Neural cell (in vitro differentiated cells): ENCODE measurements at regions not wholly inside any gene's neighbourhood (a gene's known extent, or its start where the extent isn't known, plus 50 kb on each side); places are given as distances from the start of the nearest gene placed in this dataset.

Experiments used
- H2AFZ ChIP-seq: fragments of 200-600, 300-800 bp; sonication (generic), shearing (Covaris generic); 2 replicates; pipeline ENCODE4 v1.6.0; 2014; ENCODE audit warnings: low read depth, mild to moderate bottlenecking, antibody characterized with exemption, low read length, moderate library complexity
- H3F3A ChIP-seq: fragments of 200-600 bp; shearing (Covaris generic); 2 replicates; pipeline ENCODE4 v1.6.1; 2016; ENCODE audit warnings: mild to moderate bottlenecking, moderate library complexity, mixed read lengths, antibody characterized with exemption, low read length; ENCODE audit not compliant: insufficient read depth, poor library complexity, severe bottlenecking
- H3K27ac ChIP-seq: fragments of 200-600, 300-800 bp; sonication (generic), shearing (Covaris generic); 2 replicates; pipeline ENCODE4 v1.5.1; 2014; ENCODE audit warnings: mild to moderate bottlenecking, low read length, moderate library complexity
- H3K27me3 ChIP-seq: fragments of 300-800, 200-600 bp; sonication (generic), shearing (Covaris generic); 2 replicates; pipeline ENCODE4 v1.6.0; 2014; ENCODE audit warnings: mild to moderate bottlenecking, low read depth, low read length, moderate library complexity; ENCODE audit not compliant: insufficient read depth
- H3K36me3 ChIP-seq: fragments of 300-800, 200-600 bp; sonication (generic), shearing (Covaris generic); 2 replicates; pipeline ENCODE4 v1.5.1; 2014; ENCODE audit warnings: mild to moderate bottlenecking, antibody characterized with exemption, low read length, moderate library complexity; ENCODE audit not compliant: insufficient read depth
- H3K4me2 ChIP-seq: fragments of 300-800, 200-600 bp; sonication (generic), shearing (Covaris generic); 2 replicates; pipeline ENCODE4 v1.6.0; 2014; ENCODE audit warnings: mild to moderate bottlenecking, low read length
- H3K4me3 ChIP-seq: fragments of 300-800, 200-600 bp; sonication (generic), shearing (Covaris generic); 2 replicates; pipeline ENCODE4 v1.5.1; 2014; ENCODE audit warnings: mild to moderate bottlenecking, low read length, moderate library complexity
- H3K79me2 ChIP-seq: fragments of 200-600 bp; shearing (Covaris generic); replicated peaks from 2 replicates; pipeline ENCODE4 v1.6.0; 2014; ENCODE audit warnings: mild to moderate bottlenecking, low read length, moderate library complexity; ENCODE audit not compliant: insufficient read depth
- H3K9ac ChIP-seq: fragments of 300-800, 200-600 bp; sonication (generic), shearing (Covaris generic); 2 replicates; pipeline ENCODE4 v1.6.1; 2016; ENCODE audit warnings: mild to moderate bottlenecking, low read length, mixed read lengths
- H3K9me2 ChIP-seq: fragments of 200-600 bp; shearing (Covaris generic); 2 replicates; pipeline ENCODE4 v1.6.1; 2016; ENCODE audit warnings: mild to moderate bottlenecking, low read length, mixed read lengths; ENCODE audit not compliant: insufficient read depth
- H3K9me3 ChIP-seq: fragments of 200-600, 300-800 bp; sonication (generic), shearing (Covaris generic); 2 replicates; pipeline ENCODE4 v1.6.1; 2016; ENCODE audit warnings: mild to moderate bottlenecking, mixed run types, low read length, moderate library complexity, mixed read lengths
- H4K20me1 ChIP-seq: fragments of 200-600 bp; shearing (Covaris generic); 2 replicates; pipeline ENCODE4 v1.6.1; 2016; ENCODE audit warnings: mild to moderate bottlenecking, mixed run types; ENCODE audit not compliant: insufficient read depth
- EP300 ChIP-seq: fragments of 450-650 bp; conservative IDR thresholded peaks from 2 replicates; pipeline ENCODE4 v1.6.1; 2014; ENCODE audit warnings: antibody characterized with exemption, mild to moderate bottlenecking, moderate library complexity; ENCODE audit not compliant: poor library complexity, severe bottlenecking
- EZH2 ChIP-seq: fragments of 200-600, 300-800 bp; shearing (Covaris generic), sonication (generic); IDR thresholded peaks from 2 replicates; pipeline ENCODE4 v1.6.1; 2014; ENCODE audit warnings: antibody characterized with exemption, low read length, borderline replicate concordance, mild to moderate bottlenecking; ENCODE audit not compliant: insufficient read depth, poor library complexity, severe bottlenecking
- MXI1 ChIP-seq: fragments of 450-650 bp; conservative IDR thresholded peaks from 2 replicates; pipeline ENCODE4 v1.6.1; 2014; ENCODE audit warnings: antibody characterized with exemption, mild to moderate bottlenecking; ENCODE audit not compliant: poor library complexity, severe bottlenecking
- POLR2AphosphoS5 ChIP-seq: IDR thresholded peaks from 2 replicates; pipeline ENCODE4 v1.6.1; 2012
- RAD21 ChIP-seq: fragments of 450-650 bp; conservative IDR thresholded peaks from 2 replicates; pipeline ENCODE4 v1.6.1; 2014; ENCODE audit warnings: antibody characterized with exemption, mild to moderate bottlenecking, moderate library complexity
- SMC3 ChIP-seq: fragments of 450-650 bp; conservative IDR thresholded peaks from 2 replicates; pipeline ENCODE4 v1.6.1; 2014; ENCODE audit warnings: antibody characterized with exemption, mild to moderate bottlenecking, moderate library complexity; ENCODE audit not compliant: poor library complexity
- TAF1 ChIP-seq: IDR thresholded peaks from 2 replicates; pipeline ENCODE4 v1.6.1; 2012; ENCODE audit warnings: low read depth
- TF ChIP-seq, protein P1 (sequence below): IDR thresholded peaks from 2 replicates; pipeline ENCODE4 v1.6.1; 2012; ENCODE audit warnings: borderline replicate concordance
- TF ChIP-seq, protein P2 (sequence below): fragments of 450-650 bp; IDR thresholded peaks from 2 replicates; pipeline ENCODE4 v1.5.1; 2014; ENCODE audit warnings: antibody characterized with exemption, mild to moderate bottlenecking, moderate library complexity; ENCODE audit not compliant: poor library complexity, severe bottlenecking

GRCh38 chr13:99066219-99066618 is 88.4 kb upstream of the DOCK9 start:
- no peaks in the 10 kb centered on the region for H3K36me3 ChIP-seq
- no peaks in the 10 kb centered on the region for H3K79me2 ChIP-seq
- no peaks in the 10 kb centered on the region for H3K9me3 ChIP-seq
- no peak overlapping the region for H2AFZ ChIP-seq
- no peaks in the 10 kb centered on the region for H3F3A ChIP-seq
- H3K9ac ChIP-seq = no peak overlapping the region
- H3K27me3 ChIP-seq = no peaks in the 10 kb centered on the region
- no peak overlapping the region for H3K27ac ChIP-seq
- H3K9me2 ChIP-seq = no peaks in the 10 kb centered on the region
- no peak overlapping the region for H3K4me3 ChIP-seq
- no peak overlapping the region for H3K4me2 ChIP-seq
- TF ChIP-seq EP300 = no peak
- no peak for TF ChIP-seq SMC3
- no peak for TF ChIP-seq POLR2AphosphoS5
- TF ChIP-seq MXI1 = no peak
- no peak for TF ChIP-seq RAD21
- TF ChIP-seq, protein P1, sequence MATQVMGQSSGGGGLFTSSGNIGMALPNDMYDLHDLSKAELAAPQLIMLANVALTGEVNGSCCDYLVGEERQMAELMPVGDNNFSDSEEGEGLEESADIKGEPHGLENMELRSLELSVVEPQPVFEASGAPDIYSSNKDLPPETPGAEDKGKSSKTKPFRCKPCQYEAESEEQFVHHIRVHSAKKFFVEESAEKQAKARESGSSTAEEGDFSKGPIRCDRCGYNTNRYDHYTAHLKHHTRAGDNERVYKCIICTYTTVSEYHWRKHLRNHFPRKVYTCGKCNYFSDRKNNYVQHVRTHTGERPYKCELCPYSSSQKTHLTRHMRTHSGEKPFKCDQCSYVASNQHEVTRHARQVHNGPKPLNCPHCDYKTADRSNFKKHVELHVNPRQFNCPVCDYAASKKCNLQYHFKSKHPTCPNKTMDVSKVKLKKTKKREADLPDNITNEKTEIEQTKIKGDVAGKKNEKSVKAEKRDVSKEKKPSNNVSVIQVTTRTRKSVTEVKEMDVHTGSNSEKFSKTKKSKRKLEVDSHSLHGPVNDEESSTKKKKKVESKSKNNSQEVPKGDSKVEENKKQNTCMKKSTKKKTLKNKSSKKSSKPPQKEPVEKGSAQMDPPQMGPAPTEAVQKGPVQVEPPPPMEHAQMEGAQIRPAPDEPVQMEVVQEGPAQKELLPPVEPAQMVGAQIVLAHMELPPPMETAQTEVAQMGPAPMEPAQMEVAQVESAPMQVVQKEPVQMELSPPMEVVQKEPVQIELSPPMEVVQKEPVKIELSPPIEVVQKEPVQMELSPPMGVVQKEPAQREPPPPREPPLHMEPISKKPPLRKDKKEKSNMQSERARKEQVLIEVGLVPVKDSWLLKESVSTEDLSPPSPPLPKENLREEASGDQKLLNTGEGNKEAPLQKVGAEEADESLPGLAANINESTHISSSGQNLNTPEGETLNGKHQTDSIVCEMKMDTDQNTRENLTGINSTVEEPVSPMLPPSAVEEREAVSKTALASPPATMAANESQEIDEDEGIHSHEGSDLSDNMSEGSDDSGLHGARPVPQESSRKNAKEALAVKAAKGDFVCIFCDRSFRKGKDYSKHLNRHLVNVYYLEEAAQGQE = no peak
- no peak for TF ChIP-seq EZH2
- TF ChIP-seq, protein P2, sequence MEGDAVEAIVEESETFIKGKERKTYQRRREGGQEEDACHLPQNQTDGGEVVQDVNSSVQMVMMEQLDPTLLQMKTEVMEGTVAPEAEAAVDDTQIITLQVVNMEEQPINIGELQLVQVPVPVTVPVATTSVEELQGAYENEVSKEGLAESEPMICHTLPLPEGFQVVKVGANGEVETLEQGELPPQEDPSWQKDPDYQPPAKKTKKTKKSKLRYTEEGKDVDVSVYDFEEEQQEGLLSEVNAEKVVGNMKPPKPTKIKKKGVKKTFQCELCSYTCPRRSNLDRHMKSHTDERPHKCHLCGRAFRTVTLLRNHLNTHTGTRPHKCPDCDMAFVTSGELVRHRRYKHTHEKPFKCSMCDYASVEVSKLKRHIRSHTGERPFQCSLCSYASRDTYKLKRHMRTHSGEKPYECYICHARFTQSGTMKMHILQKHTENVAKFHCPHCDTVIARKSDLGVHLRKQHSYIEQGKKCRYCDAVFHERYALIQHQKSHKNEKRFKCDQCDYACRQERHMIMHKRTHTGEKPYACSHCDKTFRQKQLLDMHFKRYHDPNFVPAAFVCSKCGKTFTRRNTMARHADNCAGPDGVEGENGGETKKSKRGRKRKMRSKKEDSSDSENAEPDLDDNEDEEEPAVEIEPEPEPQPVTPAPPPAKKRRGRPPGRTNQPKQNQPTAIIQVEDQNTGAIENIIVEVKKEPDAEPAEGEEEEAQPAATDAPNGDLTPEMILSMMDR = no peak
- H4K20me1 ChIP-seq = no peaks in the 10 kb centered on the region

DNA sequence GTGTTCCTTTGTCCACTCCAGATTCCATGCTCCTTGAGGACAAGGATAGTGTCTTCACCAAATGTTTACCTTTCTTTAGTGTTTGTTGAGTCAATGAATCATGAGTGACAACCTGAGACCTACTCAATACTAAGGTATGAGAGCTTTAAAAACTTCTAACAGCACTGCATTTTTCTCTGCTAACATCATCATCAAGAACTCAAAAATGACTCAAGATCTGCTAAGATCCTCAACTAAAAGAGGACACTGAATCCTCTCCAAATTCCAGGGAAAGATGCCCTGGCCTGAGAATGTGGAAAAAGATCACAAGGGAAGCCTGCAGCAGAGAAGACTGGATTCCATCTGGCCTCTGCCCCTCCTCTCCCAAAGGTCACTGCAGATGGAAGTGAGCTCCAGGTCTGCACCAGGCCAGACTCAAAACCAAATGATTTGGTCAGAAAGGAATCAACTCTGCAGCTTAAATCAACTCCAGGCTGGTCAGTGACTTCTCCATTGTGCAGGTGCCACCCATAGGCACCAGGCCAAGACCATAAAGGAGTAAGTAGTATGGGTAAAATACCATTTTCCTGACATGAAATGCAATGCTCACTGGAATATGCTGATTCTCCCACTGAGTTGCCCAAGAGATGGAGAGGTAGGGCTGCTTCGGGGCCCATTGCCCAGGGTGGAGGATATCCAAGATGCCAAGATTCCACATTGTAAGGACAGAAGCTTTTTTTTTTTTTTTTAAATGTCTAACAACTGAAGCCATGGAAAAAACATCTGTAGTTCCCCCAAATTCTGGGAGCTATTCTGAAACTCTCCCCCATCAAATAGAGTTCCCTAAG is 89.5 kb upstream of the DOCK9 start:
- TF ChIP-seq EP300 = no peak
- TF ChIP-seq SMC3 = no peak
- no peak for TF ChIP-seq EZH2
- TF ChIP-seq TAF1 = no peak
- no peak for TF ChIP-seq RAD21
- no peak for TF ChIP-seq MXI1
- TF ChIP-seq, protein P2 = no peak
- TF ChIP-seq POLR2AphosphoS5 = no peak
- TF ChIP-seq, protein P1 = no peak
- Histone ChIP-seq H3K9ac (no peak overlapping the region), H3K9me3 (no peaks in the 10 kb centered on the region), H3F3A (no peaks in the 10 kb centered on the region), H3K27ac (no peak overlapping the region), H2AFZ (no peak overlapping the region), H3K36me3 (no peaks in the 10 kb centered on the region), H4K20me1 (no peaks in the 10 kb centered on the region), H3K27me3 (no peaks in the 10 kb centered on the region), H3K4me2 (no peak overlapping the region), H3K79me2 (no peaks in the 10 kb centered on the region), H3K4me3 (no peak overlapping the region), H3K9me2 (no peaks in the 10 kb centered on the region)
